Right lobe of liver (tissue), 4 donors: ENCODE measurements at regions not wholly inside any gene's neighbourhood (a gene's known extent, or its start where the extent isn't known, plus 50 kb on each side); places are given as distances from the start of the nearest gene placed in this dataset.
"Not testable (repeated sequence)": the region's sequence is repeated elsewhere in the genome, so short reads cannot be mapped to it uniquely, and the experiment has no call there.

Experiments
- CTCF ChIP-seq, 4 donors: fragments of 200-600 bp in 3 of 4; fragments of 450-650 bp in 1 of 4; IDR thresholded peaks; one replicate each; pipeline versions ENCODE4 v1.5.1 to v1.8.0; 2016 to 2022; ENCODE audit warnings: antibody characterized with exemption in 4 of 4, mild to moderate bottlenecking in 2 of 4
- POLR2A ChIP-seq: fragments of 450-650 bp; IDR thresholded peaks from one replicate; pipeline ENCODE4 v1.6.1; 2017; ENCODE audit warnings: antibody characterized with exemption, mild to moderate bottlenecking
- donor health status: DM: no; HTN: no; CAD: no.
- donor health status: DM: no; HTN: no; CAD: no.
- donor health status: DM: no; HTN: yes; CAD: no.

- not testable (repeated sequence) for TF ChIP-seq CTCF (IDR thresholded peaks at IDR 0.05); POLR2A
Observed at GRCh38 chr9:41354060-41354934, 165.2 kb upstream of the ZNG1F start.
